Endothelial cell of umbilical vein (primary cell): ENCODE measurements at regions not wholly inside any gene's neighbourhood (a gene's known extent, or its start where the extent isn't known, plus 50 kb on each side); places are given as distances from the start of the nearest gene placed in this dataset.

Experiments
- BruUV-seq: library from RNA; stranded (reverse); fragments of 400-500 nt; replicated peaks from 2 replicates; lab custom pipeline; 2021; lab: Mats Ljungman, UMichigan
- CTCF ChIA-PET: fragments of 300-600, 350-600 bp; sonication (Branson Sonifier 250); formaldehyde crosslinking; loops from one replicate; lab custom pipeline; 2021; ENCODE audit warnings: antibody characterized with exemption, inconsistent platforms; lab: Charles Lee
- POLR2A ChIA-PET: fragments of 300-600, 350-600 bp; sonication (Branson Sonifier 250); formaldehyde crosslinking; loops from one replicate; lab custom pipeline; 2021; ENCODE audit warnings: antibody characterized with exemption, inconsistent platforms; lab: Charles Lee
- DNase-seq: peaks from one replicate; pipeline ENCODE4 v3.0.0-alpha.2; 2011; ENCODE audit warnings: low read depth, low spot score
- FAIRE-seq: peaks from 2 replicates; lab custom pipeline; 2011; peaks lifted over from hg19 to GRCh38; lab: Jason Lieb, UNC
- H2AFZ ChIP-seq: 2 replicates; pipeline ENCODE4 v1.6.0; 2012; ENCODE audit warnings: low read depth, low read length, control low read depth, inconsistent platforms
- H3K27ac ChIP-seq: 2 replicates; pipeline ENCODE4 v1.5.1; 2011; ENCODE audit warnings: low read depth, mild to moderate bottlenecking, control low read depth, low read length, moderate library complexity; ENCODE audit not compliant: insufficient read depth
- H3K27me3 ChIP-seq, 2 experiments: 2 replicates each; pipeline versions ENCODE4 v1.6.0 to v1.6.1; 2011; ENCODE audit warnings: low read length in 2 of 2, mixed read lengths in 1 of 2; ENCODE audit not compliant: control insufficient read depth in 2 of 2, insufficient read depth in 2 of 2
- H3K36me3 ChIP-seq, 2 experiments: 2 replicates in 1 of 2; 3 replicates in 1 of 2; pipeline ENCODE4 v1.5.1; 2011; ENCODE audit warnings: low read length in 2 of 2, mild to moderate bottlenecking in 1 of 2, moderate library complexity in 1 of 2; ENCODE audit not compliant: control insufficient read depth in 2 of 2, insufficient read depth in 2 of 2; ENCODE audit errors: extremely low read depth in 1 of 2
- H3K4me1 ChIP-seq: 3 replicates; pipeline ENCODE4 v1.5.1; 2011; ENCODE audit warnings: mild to moderate bottlenecking, low read length; ENCODE audit not compliant: control insufficient read depth, insufficient read depth; ENCODE audit errors: extremely low read depth
- H3K4me2 ChIP-seq: 2 replicates; pipeline ENCODE4 v1.6.1; 2011; ENCODE audit warnings: low read length, control low read depth, mixed read lengths; ENCODE audit not compliant: insufficient read depth
- H3K4me3 ChIP-seq, 3 experiments: fragments of 200-600 bp in 1 of 3; sonication (generic), shearing (Covaris generic) in 1 of 3; replicated peaks in 1 of 3; 2 replicates each; pipeline ENCODE4 v1.5.1; 2011 to 2016; ENCODE audit warnings: control low read depth in 3 of 3, low read length in 3 of 3, mild to moderate bottlenecking in 2 of 3, inconsistent platforms in 1 of 3, low read depth in 1 of 3, moderate library complexity in 1 of 3; ENCODE audit not compliant: insufficient read depth in 1 of 3
- H3K79me2 ChIP-seq: 2 replicates; pipeline ENCODE4 v1.6.0; 2012; ENCODE audit warnings: low read length, inconsistent platforms; ENCODE audit not compliant: control insufficient read depth, insufficient read depth
- H3K9ac ChIP-seq: replicated peaks from 2 replicates; pipeline ENCODE3; 2011; ENCODE audit warnings: low read length, control low read depth; ENCODE audit not compliant: insufficient read depth; ENCODE audit errors: extremely low read depth
- H3K9me1 ChIP-seq: replicated peaks from 3 replicates; pipeline ENCODE4 v1.6.0; 2011; ENCODE audit warnings: mild to moderate bottlenecking, low read length; ENCODE audit not compliant: control insufficient read depth, insufficient read depth; ENCODE audit errors: extremely low read depth
- H3K9me3 ChIP-seq: replicated peaks from 2 replicates; pipeline ENCODE4 v1.5.1; 2012; ENCODE audit warnings: low read length, inconsistent platforms; ENCODE audit not compliant: control insufficient read depth, insufficient read depth
- H4K20me1 ChIP-seq: replicated peaks from 2 replicates; pipeline ENCODE3; 2011; ENCODE audit warnings: mild to moderate bottlenecking, low read length; ENCODE audit not compliant: control insufficient read depth, insufficient read depth; ENCODE audit errors: extremely low read depth
- EZH2 ChIP-seq: IDR thresholded peaks from 2 replicates; pipeline ENCODE4 v1.6.1; 2012; ENCODE audit warnings: borderline replicate concordance, low read depth, mild to moderate bottlenecking, moderate library complexity, low read length, inconsistent platforms; ENCODE audit not compliant: severe bottlenecking
- FOS ChIP-seq: IDR thresholded peaks from 2 replicates; pipeline ENCODE4 v1.6.1; 2011; ENCODE audit warnings: mild to moderate bottlenecking, low read length, moderate library complexity, borderline replicate concordance; ENCODE audit not compliant: insufficient read depth
- GATA2 ChIP-seq: IDR thresholded peaks from 2 replicates; pipeline ENCODE4 v1.7.0; 2011; ENCODE audit warnings: low read depth, mild to moderate bottlenecking, moderate library complexity, mixed read lengths, low read length; ENCODE audit not compliant: insufficient read length, insufficient read depth
- JUN ChIP-seq: IDR thresholded peaks from 2 replicates; pipeline ENCODE4 v1.6.1; 2011; ENCODE audit warnings: borderline replicate concordance, low read depth; ENCODE audit not compliant: insufficient read length, insufficient read depth
- MYC ChIP-seq: IDR thresholded peaks from one replicate; pipeline ENCODE4 v1.6.1; 2011; ENCODE audit warnings: mild to moderate bottlenecking, low read depth, low read length
- POLR2A ChIP-seq: IDR thresholded peaks from 2 replicates; pipeline ENCODE4 v1.6.1; 2012; ENCODE audit warnings: low read depth, mild to moderate bottlenecking, control low read depth, low read length
- POLR2AphosphoS5 ChIP-seq: IDR thresholded peaks from 2 replicates; pipeline ENCODE4 v1.6.1; 2012; ENCODE audit warnings: low read depth, mild to moderate bottlenecking, control low read depth, low read length, moderate library complexity; ENCODE audit not compliant: insufficient read depth
- dilution Hi-C: fragments of 300-500 bp; cut with MboI; formaldehyde crosslinking; loops from one replicate; pipeline ENCODE4 v1.15.0; 2019; ENCODE audit warnings: low sequenced_read_pairs; ENCODE audit not compliant: extremely low pct_ligation_motif_present
- intact Hi-C: fragments of 100-400 bp; cut with micrococcal nuclease; formaldehyde crosslinking; loops from one replicate; pipeline ENCODE4 v1.10.0; 2022
- TF ChIP-seq, protein P1 (sequence below): IDR thresholded peaks from 2 replicates; pipeline ENCODE4 v1.6.1; 2011; ENCODE audit not compliant: insufficient read depth, insufficient read length
- TF ChIP-seq, protein P2 (sequence below), 2 donors: IDR thresholded peaks; 1 replicate in 1 of 2; 2 replicates in 1 of 2; pipeline ENCODE4 v1.5.1; 2011; ENCODE audit warnings: low read length in 2 of 2, mild to moderate bottlenecking in 2 of 2, moderate library complexity in 2 of 2, control low read depth in 1 of 2, inconsistent platforms in 1 of 2, low read depth in 1 of 2; ENCODE audit not compliant: insufficient read depth in 1 of 2; ENCODE audit errors: extremely low read depth in 1 of 2

DNA sequence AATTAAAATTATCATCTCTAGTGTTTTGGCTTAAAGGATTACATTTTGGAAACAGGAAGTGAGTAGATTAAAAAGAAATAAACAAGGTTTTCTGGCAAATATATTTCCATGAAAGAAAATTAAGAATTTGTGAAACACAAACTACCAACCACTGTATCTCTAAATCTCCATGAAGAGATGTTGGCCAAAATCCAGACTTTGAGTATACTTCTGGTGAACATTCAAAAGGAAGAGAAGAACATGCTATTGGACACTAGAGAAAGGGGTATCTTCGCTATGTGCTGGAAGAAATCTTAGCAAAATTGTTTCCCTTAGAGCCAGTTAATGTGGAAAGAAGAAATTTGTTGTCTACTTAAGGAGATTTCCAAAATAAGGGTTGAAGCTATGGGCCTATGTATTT, 710.4 kb upstream of the CTNND2 start:
- no peaks in the 10 kb centered on the region for H3K9me1 ChIP-seq
- no peaks in the 10 kb centered on the region for H3K36me3 ChIP-seq
- H3K79me2 ChIP-seq: no peaks in the 10 kb centered on the region
- no peak overlapping the region for H3K27ac ChIP-seq
- CTCF ChIA-PET: no interaction called here
- no peak overlapping the region for H2AFZ ChIP-seq
- no peaks in the 10 kb centered on the region for H4K20me1 ChIP-seq
- no peaks in the 10 kb centered on the region for H3K4me1 ChIP-seq
- H3K27me3 ChIP-seq: no peaks in the 10 kb centered on the region
- DNase-seq (no peak), FAIRE-seq (no peak)
- TF ChIP-seq, protein P1, sequence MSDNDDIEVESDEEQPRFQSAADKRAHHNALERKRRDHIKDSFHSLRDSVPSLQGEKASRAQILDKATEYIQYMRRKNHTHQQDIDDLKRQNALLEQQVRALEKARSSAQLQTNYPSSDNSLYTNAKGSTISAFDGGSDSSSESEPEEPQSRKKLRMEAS: no peak
- TF ChIP-seq POLR2AphosphoS5: no peak
- no peak for TF ChIP-seq POLR2A
- no peak for TF ChIP-seq FOS
- no peak for TF ChIP-seq EZH2
- no peak for TF ChIP-seq MYC
- no peak for TF ChIP-seq JUN
- TF ChIP-seq GATA2: no peak
- TF ChIP-seq, protein P2, sequence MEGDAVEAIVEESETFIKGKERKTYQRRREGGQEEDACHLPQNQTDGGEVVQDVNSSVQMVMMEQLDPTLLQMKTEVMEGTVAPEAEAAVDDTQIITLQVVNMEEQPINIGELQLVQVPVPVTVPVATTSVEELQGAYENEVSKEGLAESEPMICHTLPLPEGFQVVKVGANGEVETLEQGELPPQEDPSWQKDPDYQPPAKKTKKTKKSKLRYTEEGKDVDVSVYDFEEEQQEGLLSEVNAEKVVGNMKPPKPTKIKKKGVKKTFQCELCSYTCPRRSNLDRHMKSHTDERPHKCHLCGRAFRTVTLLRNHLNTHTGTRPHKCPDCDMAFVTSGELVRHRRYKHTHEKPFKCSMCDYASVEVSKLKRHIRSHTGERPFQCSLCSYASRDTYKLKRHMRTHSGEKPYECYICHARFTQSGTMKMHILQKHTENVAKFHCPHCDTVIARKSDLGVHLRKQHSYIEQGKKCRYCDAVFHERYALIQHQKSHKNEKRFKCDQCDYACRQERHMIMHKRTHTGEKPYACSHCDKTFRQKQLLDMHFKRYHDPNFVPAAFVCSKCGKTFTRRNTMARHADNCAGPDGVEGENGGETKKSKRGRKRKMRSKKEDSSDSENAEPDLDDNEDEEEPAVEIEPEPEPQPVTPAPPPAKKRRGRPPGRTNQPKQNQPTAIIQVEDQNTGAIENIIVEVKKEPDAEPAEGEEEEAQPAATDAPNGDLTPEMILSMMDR (IDR thresholded peaks at IDR 0.05; ENCODE audit: extremely low read depth in 1 of 2, insufficient read depth in 1 of 2, low read depth in 1 of 2, low read length in 2 of 2): no peak
- no peak overlapping the region for H3K4me2 ChIP-seq
- POLR2A ChIA-PET: no interaction called here
- peaks cover 3% of the 10 kb centered on the region for H3K9me3 ChIP-seq
- dilution Hi-C loops (no loop called here), intact Hi-C loops (no loop called here)
- H3K9ac ChIP-seq: no peak overlapping the region
- no TSS peak for BruUV-seq
- H3K4me3 ChIP-seq: no peak overlapping the region
